DND-41 (cell line): ENCODE measurements at regions not wholly inside any gene's neighbourhood (a gene's known extent, or its start where the extent isn't known, plus 50 kb on each side); places are given as distances from the start of the nearest gene placed in this dataset.

Experiments used
- ATAC-seq: fragments of 200-7000 bp; cut with Tn5 transposase; 3 replicates; pipeline ENCODE4 v1.9.1; 2021; ENCODE audit warnings: low read depth; ENCODE audit not compliant: insufficient read depth
- DNase-seq: peaks from one replicate; pipeline ENCODE4 v3.0.0-alpha.2; 2020
- H2AFZ ChIP-seq: 2 replicates; pipeline ENCODE4 v1.6.0; 2012; ENCODE audit warnings: low read depth, low read length
- H3K27ac ChIP-seq: 2 replicates; pipeline ENCODE4 v1.5.1; 2012; ENCODE audit warnings: low read length, inconsistent platforms
- H3K27me3 ChIP-seq: fragments of 200-600 bp; sonication (generic); 2 replicates; pipeline ENCODE4 v1.6.0; 2012; ENCODE audit warnings: low read length, mild to moderate bottlenecking, inconsistent platforms; ENCODE audit not compliant: insufficient read depth, poor library complexity
- H3K36me3 ChIP-seq: 2 replicates; pipeline ENCODE4 v1.5.1; 2012; ENCODE audit warnings: low read length, inconsistent platforms; ENCODE audit not compliant: insufficient read depth
- H3K4me1 ChIP-seq: 2 replicates; pipeline ENCODE4 v1.5.1; 2012; ENCODE audit warnings: mild to moderate bottlenecking, low read length; ENCODE audit not compliant: insufficient read depth
- H3K4me2 ChIP-seq: 2 replicates; pipeline ENCODE4 v1.6.0; 2012; ENCODE audit warnings: mild to moderate bottlenecking, moderate library complexity, low read length, inconsistent platforms; ENCODE audit not compliant: insufficient read depth
- H3K4me3 ChIP-seq, 2 experiments: fragments of 200-600 bp in 1 of 2; shearing (Covaris generic) in 1 of 2; 2 replicates each; pipeline ENCODE4 v1.5.1; 2012 to 2016; ENCODE audit warnings: inconsistent platforms in 2 of 2, low read length in 2 of 2, mild to moderate bottlenecking in 2 of 2, low read depth in 1 of 2, moderate library complexity in 1 of 2
- H3K79me2 ChIP-seq: 2 replicates; pipeline ENCODE4 v1.6.0; 2012; ENCODE audit warnings: low read length, inconsistent platforms; ENCODE audit not compliant: insufficient read depth
- H3K9ac ChIP-seq: 2 replicates; pipeline ENCODE4 v1.6.0; 2012; ENCODE audit warnings: low read depth, mild to moderate bottlenecking, inconsistent platforms, low read length, moderate library complexity
- H3K9me3 ChIP-seq: 2 replicates; pipeline ENCODE4 v1.5.1; 2012; ENCODE audit warnings: low read length, moderate library complexity, mild to moderate bottlenecking, inconsistent platforms; ENCODE audit not compliant: insufficient read depth, severe bottlenecking
- H4K20me1 ChIP-seq: 2 replicates; pipeline ENCODE4 v1.6.0; 2012; ENCODE audit warnings: low read length; ENCODE audit not compliant: insufficient read depth
- EZH2 ChIP-seq: IDR thresholded peaks from 3 replicates; pipeline ENCODE4 v1.6.1; 2012; ENCODE audit warnings: borderline replicate concordance, low read depth, mild to moderate bottlenecking, moderate library complexity, low read length, inconsistent platforms; ENCODE audit not compliant: severe bottlenecking
- TF ChIP-seq, protein P1 (sequence below): IDR thresholded peaks from 2 replicates; pipeline ENCODE4 v1.5.1; 2012; ENCODE audit warnings: borderline replicate concordance, low read length, moderate library complexity, mild to moderate bottlenecking; ENCODE audit not compliant: poor library complexity, severe bottlenecking; ENCODE audit errors: extremely low read depth

DNA sequence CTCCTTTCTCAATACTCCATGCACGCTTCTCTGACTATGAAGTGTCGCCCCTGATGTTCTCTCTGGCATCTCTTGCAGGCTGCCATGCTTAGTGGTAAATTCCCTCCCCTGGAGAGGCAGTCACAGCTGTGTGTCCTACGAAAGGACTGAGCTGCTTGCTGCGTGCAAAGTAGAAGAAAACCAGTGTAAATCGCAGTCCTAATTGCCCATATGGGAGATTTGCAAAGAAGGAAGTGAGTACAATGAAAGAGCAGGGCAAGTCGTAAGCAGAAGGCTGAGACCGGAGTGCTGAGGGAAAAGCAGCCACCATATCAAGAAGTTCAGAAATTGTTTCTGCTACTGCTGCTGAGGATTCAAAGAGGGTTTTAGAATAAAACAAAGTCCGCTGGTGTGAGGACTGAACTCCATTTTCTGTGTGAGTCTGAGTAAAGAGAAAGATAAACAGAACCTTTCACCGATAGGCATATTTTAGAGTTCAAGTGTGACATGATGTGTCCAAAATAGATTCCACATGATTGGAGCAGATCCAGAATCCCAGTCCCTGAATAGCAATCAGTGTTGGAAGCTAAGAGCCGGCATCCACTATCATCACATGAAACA is 507.8 kb upstream of the MPDZ start:
- Histone ChIP-seq H3K27ac (no peak overlapping the region), H3K4me3 (no peak overlapping the region), H3K9ac (no peak overlapping the region), H4K20me1 (no peaks in the 10 kb centered on the region), H3K27me3 (no peaks in the 10 kb centered on the region), H3K9me3 (no peaks in the 10 kb centered on the region), H3K4me2 (no peak overlapping the region), H3K79me2 (no peaks in the 10 kb centered on the region), H2AFZ (no peak overlapping the region), H3K36me3 (no peaks in the 10 kb centered on the region), H3K4me1 (no peaks in the 10 kb centered on the region)
- TF ChIP-seq EZH2: no peak
- TF ChIP-seq, protein P1, sequence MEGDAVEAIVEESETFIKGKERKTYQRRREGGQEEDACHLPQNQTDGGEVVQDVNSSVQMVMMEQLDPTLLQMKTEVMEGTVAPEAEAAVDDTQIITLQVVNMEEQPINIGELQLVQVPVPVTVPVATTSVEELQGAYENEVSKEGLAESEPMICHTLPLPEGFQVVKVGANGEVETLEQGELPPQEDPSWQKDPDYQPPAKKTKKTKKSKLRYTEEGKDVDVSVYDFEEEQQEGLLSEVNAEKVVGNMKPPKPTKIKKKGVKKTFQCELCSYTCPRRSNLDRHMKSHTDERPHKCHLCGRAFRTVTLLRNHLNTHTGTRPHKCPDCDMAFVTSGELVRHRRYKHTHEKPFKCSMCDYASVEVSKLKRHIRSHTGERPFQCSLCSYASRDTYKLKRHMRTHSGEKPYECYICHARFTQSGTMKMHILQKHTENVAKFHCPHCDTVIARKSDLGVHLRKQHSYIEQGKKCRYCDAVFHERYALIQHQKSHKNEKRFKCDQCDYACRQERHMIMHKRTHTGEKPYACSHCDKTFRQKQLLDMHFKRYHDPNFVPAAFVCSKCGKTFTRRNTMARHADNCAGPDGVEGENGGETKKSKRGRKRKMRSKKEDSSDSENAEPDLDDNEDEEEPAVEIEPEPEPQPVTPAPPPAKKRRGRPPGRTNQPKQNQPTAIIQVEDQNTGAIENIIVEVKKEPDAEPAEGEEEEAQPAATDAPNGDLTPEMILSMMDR: no peak
- no peak for DNase-seq
- ATAC-seq: no peak

DNA sequence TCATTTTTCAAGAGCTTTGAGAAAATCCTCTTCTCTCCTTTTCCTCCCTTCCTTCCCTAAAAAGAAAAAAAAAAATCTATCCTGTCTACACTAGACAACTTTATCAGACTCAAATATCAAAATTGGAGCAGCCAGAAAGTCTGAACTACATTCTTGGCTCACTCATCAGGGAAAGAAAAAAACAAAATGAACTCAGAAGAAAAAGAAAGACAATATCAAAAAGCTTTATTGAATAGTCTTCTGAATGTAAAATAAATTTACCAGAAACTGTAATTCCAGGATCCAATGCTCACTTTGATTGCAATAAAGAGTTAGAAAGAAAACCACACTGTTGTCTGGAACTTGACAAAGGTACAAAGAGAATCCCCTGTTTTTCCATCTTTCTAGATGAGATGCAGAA is 507.2 kb upstream of the MPDZ start:
- no peaks in the 10 kb centered on the region for H4K20me1 ChIP-seq
- no peaks in the 10 kb centered on the region for H3K27me3 ChIP-seq
- H3K9ac ChIP-seq: no peak overlapping the region
- H2AFZ ChIP-seq: no peak overlapping the region
- H3K27ac ChIP-seq: no peak overlapping the region
- H3K4me1 ChIP-seq: no peaks in the 10 kb centered on the region
- DNase-seq (no peak), ATAC-seq (no peak)
- TF ChIP-seq, protein P1: no peak
- no peak for TF ChIP-seq EZH2
- H3K9me3 ChIP-seq: no peaks in the 10 kb centered on the region
- H3K4me2 ChIP-seq: no peak overlapping the region
- H3K4me3 ChIP-seq: no peak overlapping the region
- no peaks in the 10 kb centered on the region for H3K79me2 ChIP-seq
- no peaks in the 10 kb centered on the region for H3K36me3 ChIP-seq

DNA sequence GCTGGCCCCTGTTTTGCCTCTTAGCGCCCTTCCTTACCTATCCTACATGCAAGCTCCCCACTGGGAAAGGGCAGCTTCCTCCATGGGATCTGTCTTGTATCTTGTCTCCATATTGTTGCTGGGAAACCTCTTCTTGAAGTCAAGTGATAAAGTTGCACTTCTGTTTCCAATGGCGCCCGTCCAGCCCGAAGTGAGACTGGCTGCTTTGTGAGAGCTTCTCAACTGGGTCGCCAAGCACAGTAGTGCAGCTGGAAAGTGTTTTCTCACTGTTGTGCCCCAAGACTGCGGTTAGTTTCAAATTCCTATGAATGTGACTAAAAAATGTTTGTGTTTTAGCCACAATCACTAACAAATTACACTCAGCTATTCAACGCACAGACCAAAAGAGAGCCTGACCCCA is 506.6 kb upstream of the MPDZ start:
- H4K20me1 ChIP-seq: no peaks in the 10 kb centered on the region
- H2AFZ ChIP-seq: no peak overlapping the region
- no peaks in the 10 kb centered on the region for H3K79me2 ChIP-seq
- no peak overlapping the region for H3K27ac ChIP-seq
- H3K4me2 ChIP-seq: no peak overlapping the region
- ATAC-seq (no peak), DNase-seq (no peak)
- H3K27me3 ChIP-seq: no peaks in the 10 kb centered on the region
- H3K4me3 ChIP-seq: no peak overlapping the region
- no peak overlapping the region for H3K9ac ChIP-seq
- no peaks in the 10 kb centered on the region for H3K4me1 ChIP-seq
- H3K36me3 ChIP-seq: no peaks in the 10 kb centered on the region
- no peaks in the 10 kb centered on the region for H3K9me3 ChIP-seq
- TF ChIP-seq, protein P1: no peak
- no peak for TF ChIP-seq EZH2

DNA sequence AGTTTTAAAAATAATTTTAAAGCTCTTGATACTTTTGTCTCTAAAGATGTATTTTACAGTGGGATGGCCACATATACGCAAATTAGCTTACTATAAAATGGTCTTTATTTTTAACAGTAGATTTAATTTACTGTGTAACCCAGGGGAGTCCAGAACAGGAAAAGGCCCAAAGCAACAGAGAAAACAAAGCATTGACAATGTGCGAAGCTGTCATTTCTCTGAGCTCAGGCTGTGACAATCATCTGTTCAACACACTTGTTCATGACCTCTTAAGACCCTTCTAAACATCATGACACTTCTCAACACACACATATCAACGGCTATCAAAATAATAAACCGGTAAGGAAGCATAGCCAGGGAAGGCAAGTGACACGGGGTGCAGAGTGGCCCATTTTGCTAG is 499.6 kb upstream of the MPDZ start:
- ATAC-seq: no peak
- H3K27me3 ChIP-seq: no peaks in the 10 kb centered on the region
- H4K20me1 ChIP-seq: no peaks in the 10 kb centered on the region
- no peaks in the 10 kb centered on the region for H3K79me2 ChIP-seq
- H3K36me3 ChIP-seq: no peaks in the 10 kb centered on the region
- DNase-seq: no peak
- H3K4me2 ChIP-seq: no peak overlapping the region
- no peaks in the 10 kb centered on the region for H3K9me3 ChIP-seq
- H3K27ac ChIP-seq: no peak overlapping the region
- no peak overlapping the region for H3K9ac ChIP-seq
- no peaks in the 10 kb centered on the region for H3K4me1 ChIP-seq
- no peak overlapping the region for H3K4me3 ChIP-seq
- no peak for TF ChIP-seq EZH2
- TF ChIP-seq, protein P1: no peak
- no peak overlapping the region for H2AFZ ChIP-seq
